ENCODE measurements at regions not wholly inside any gene's neighbourhood (a gene's known extent, or its start where the extent isn't known, plus 50 kb on each side); places are given as distances from the start of the nearest gene placed in this dataset.

GRCh38 chr9:19985081-19985480, 196.2 kb upstream of the SLC24A2 start:
- no peak for DNase-seq
- H3K4me1 ChIP-seq = no peaks in the 10 kb centered on the region
- H3K9me3 ChIP-seq = no peaks in the 10 kb centered on the region
- no peak for TF ChIP-seq CTCF (IDR thresholded peaks at IDR 0.05; ENCODE audit: low read depth, low read length)
- H3K36me3 ChIP-seq = no peaks in the 10 kb centered on the region
- no peak overlapping the region for H3K4me3 ChIP-seq (ENCODE audit: low read depth, low read length)
- no peaks in the 10 kb centered on the region for H3K27me3 ChIP-seq

GRCh38 chr9:19976226-19976625, 187.4 kb upstream of the SLC24A2 start:
- Histone ChIP-seq H3K4me1 (no peaks in the 10 kb centered on the region), H3K27me3 (no peaks in the 10 kb centered on the region), H3K9me3 (no peaks in the 10 kb centered on the region), H3K4me3 (ENCODE audit: low read depth, low read length) (no peak overlapping the region), H3K36me3 (no peaks in the 10 kb centered on the region)
- DNase-seq = no peak
- TF ChIP-seq CTCF (IDR thresholded peaks at IDR 0.05; ENCODE audit: low read depth, low read length) = no peak

GRCh38 chr9:19975499-19975898, 186.7 kb upstream of the SLC24A2 start:
- H3K9me3 ChIP-seq = no peaks in the 10 kb centered on the region
- H3K4me3 ChIP-seq (ENCODE audit: low read depth, low read length) = no peak overlapping the region
- TF ChIP-seq CTCF (IDR thresholded peaks at IDR 0.05; ENCODE audit: low read depth, low read length) = no peak
- no peaks in the 10 kb centered on the region for H3K27me3 ChIP-seq
- no peaks in the 10 kb centered on the region for H3K36me3 ChIP-seq
- DNase-seq = no peak
- H3K4me1 ChIP-seq = no peaks in the 10 kb centered on the region

GRCh38 chr9:19969721-19970120, 180.9 kb upstream of the SLC24A2 start:
- no peaks in the 10 kb centered on the region for H3K4me1 ChIP-seq
- DNase-seq = no peak
- no peak for TF ChIP-seq CTCF (IDR thresholded peaks at IDR 0.05; ENCODE audit: low read depth, low read length)

GRCh38 chr9:19967888-19968459, 179.1 kb upstream of the SLC24A2 start:
- no peak for DNase-seq
- H3K4me3 ChIP-seq (ENCODE audit: low read depth, low read length) = no peak overlapping the region

More at GRCh38 chr9:19969721-19970120, 180.9 kb upstream of the SLC24A2 start:
- Histone ChIP-seq H3K9me3 (no peaks in the 10 kb centered on the region), H3K4me3 (ENCODE audit: low read depth, low read length) (no peak overlapping the region), H3K27me3 (no peaks in the 10 kb centered on the region), H3K36me3 (no peaks in the 10 kb centered on the region)

More at GRCh38 chr9:19967888-19968459, 179.1 kb upstream of the SLC24A2 start:
- H3K9me3 ChIP-seq = no peaks in the 10 kb centered on the region
- no peaks in the 10 kb centered on the region for H3K27me3 ChIP-seq
- H3K36me3 ChIP-seq = no peaks in the 10 kb centered on the region
- no peak for TF ChIP-seq CTCF (IDR thresholded peaks at IDR 0.05; ENCODE audit: low read depth, low read length)
- no peaks in the 10 kb centered on the region for H3K4me1 ChIP-seq

Measured in BE2C (cell line).